Vagina (tissue), 2 donors: ENCODE measurements at regions not wholly inside any gene's neighbourhood (a gene's known extent, or its start where the extent isn't known, plus 50 kb on each side); places are given as distances from the start of the nearest gene placed in this dataset.

ENCODE experiments used
- POLR2A ChIP-seq, 2 donors: fragments of 450-650 bp; IDR thresholded peaks; one replicate each; pipeline ENCODE4 v1.6.1; 2017; ENCODE audit warnings: antibody characterized with exemption in 2 of 2, mild to moderate bottlenecking in 2 of 2, moderate library complexity in 2 of 2
- POLR2AphosphoS5 ChIP-seq, 2 donors: sonication (generic); formaldehyde crosslinking; IDR thresholded peaks; one replicate each; pipeline ENCODE4 v1.9.0; 2017; ENCODE audit warnings: antibody characterized with exemption in 2 of 2, mild to moderate bottlenecking in 2 of 2, low read depth in 1 of 2; ENCODE audit not compliant: insufficient read depth in 1 of 2
- TF ChIP-seq, protein P1 (sequence below), 3 experiments: fragments of 450-650 bp in 2 of 3; fragments of 200-600 bp in 1 of 3; sonication (generic) in 1 of 3; IDR thresholded peaks; one replicate each; pipeline ENCODE4 v1.5.1; 2017 to 2019; ENCODE audit warnings: antibody characterized with exemption in 3 of 3, mild to moderate bottlenecking in 2 of 3, moderate library complexity in 2 of 3

DNA sequence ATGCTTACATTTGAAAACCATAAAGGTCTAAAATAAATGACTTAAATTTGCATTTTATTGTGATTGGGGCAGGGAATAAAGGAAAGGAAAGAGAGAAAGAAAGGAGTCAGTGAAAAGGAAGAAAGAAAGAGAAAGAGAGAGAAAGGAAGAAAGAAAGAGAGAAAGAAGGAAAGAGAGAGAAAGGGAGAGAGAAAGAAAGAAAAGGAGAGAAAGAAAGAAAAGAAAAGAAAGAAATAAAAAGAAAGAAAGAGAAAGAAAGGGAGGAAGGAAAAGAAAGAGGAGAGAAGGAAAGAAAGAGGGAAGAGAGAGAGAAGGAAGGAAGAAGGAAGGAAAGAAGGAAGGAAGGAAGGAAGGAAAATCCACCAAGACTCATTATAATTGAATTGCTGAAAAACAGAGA is 222.8 kb downstream of the RMST start:
- TF ChIP-seq POLR2A (IDR thresholded peaks at IDR 0.05) (no peak), POLR2AphosphoS5 (IDR thresholded peaks at IDR 0.05; ENCODE audit: insufficient read depth in 1 of 2, low read depth in 1 of 2) (no peak)
- TF ChIP-seq, protein P1, sequence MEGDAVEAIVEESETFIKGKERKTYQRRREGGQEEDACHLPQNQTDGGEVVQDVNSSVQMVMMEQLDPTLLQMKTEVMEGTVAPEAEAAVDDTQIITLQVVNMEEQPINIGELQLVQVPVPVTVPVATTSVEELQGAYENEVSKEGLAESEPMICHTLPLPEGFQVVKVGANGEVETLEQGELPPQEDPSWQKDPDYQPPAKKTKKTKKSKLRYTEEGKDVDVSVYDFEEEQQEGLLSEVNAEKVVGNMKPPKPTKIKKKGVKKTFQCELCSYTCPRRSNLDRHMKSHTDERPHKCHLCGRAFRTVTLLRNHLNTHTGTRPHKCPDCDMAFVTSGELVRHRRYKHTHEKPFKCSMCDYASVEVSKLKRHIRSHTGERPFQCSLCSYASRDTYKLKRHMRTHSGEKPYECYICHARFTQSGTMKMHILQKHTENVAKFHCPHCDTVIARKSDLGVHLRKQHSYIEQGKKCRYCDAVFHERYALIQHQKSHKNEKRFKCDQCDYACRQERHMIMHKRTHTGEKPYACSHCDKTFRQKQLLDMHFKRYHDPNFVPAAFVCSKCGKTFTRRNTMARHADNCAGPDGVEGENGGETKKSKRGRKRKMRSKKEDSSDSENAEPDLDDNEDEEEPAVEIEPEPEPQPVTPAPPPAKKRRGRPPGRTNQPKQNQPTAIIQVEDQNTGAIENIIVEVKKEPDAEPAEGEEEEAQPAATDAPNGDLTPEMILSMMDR (IDR thresholded peaks at IDR 0.05): no peak
